Gastroesophageal sphincter (tissue), 4 donors: ENCODE measurements at regions not wholly inside any gene's neighbourhood (a gene's known extent, or its start where the extent isn't known, plus 50 kb on each side); places are given as distances from the start of the nearest gene placed in this dataset.

Experiments
- ATAC-seq: fragments of 150-250 bp; one replicate; pipeline ENCODE4 v1.9.1; 2016; ENCODE audit warnings: mild to moderate bottlenecking, moderate library complexity
- H3K27ac ChIP-seq, 4 donors: fragments of 200-600 bp; sonication (generic) in 3 of 4; 1 replicate in 3 of 4; 2 replicates in 1 of 4; pipeline ENCODE4 v1.5.1; 2016 to 2019
- H3K27me3 ChIP-seq: fragments of 200-600 bp; sonication (generic); one replicate; pipeline ENCODE4 v1.5.1; 2019
- H3K36me3 ChIP-seq, 2 donors: fragments of 200-600 bp; sonication (generic); one replicate each; pipeline ENCODE4 v1.5.1; 2019; ENCODE audit warnings: control low read depth in 1 of 2
- H3K4me1 ChIP-seq, 3 donors: fragments of 200-600 bp; sonication (generic); 1 replicate in 2 of 3; 2 replicates in 1 of 3; pipeline ENCODE4 v1.5.1; 2016 to 2019; ENCODE audit warnings: control low read depth in 2 of 3
- H3K4me3 ChIP-seq, 2 donors: fragments of 200-600 bp; sonication (generic); one replicate each; pipeline ENCODE4 v1.5.1; 2019; ENCODE audit warnings: mild to moderate bottlenecking in 1 of 2, moderate library complexity in 1 of 2
- H3K9me3 ChIP-seq, 3 donors: fragments of 200-600 bp; sonication (generic); one replicate each; pipeline ENCODE4 v1.5.1; 2017 to 2019; ENCODE audit warnings: control low read depth in 2 of 3
- EP300 ChIP-seq: sonication (generic); formaldehyde crosslinking; IDR thresholded peaks from one replicate; pipeline ENCODE4 v1.6.1; 2017; ENCODE audit warnings: antibody characterized with exemption, mild to moderate bottlenecking
- POLR2A ChIP-seq, 2 donors: fragments of 450-650 bp; IDR thresholded peaks; one replicate each; pipeline ENCODE4 v1.6.1; 2017; ENCODE audit warnings: antibody characterized with exemption in 2 of 2, mild to moderate bottlenecking in 2 of 2, moderate library complexity in 1 of 2
- POLR2AphosphoS5 ChIP-seq: sonication (generic); formaldehyde crosslinking; IDR thresholded peaks from one replicate; pipeline ENCODE4 v1.6.1; 2017; ENCODE audit warnings: antibody characterized with exemption
- WGBS, 2 donors: methylation state at CpG; one replicate each; pipeline ENCODE4 v1.1.5; 2018; ENCODE audit warnings: low coverage in 1 of 2; 5-methylcytosine and 5-hydroxymethylcytosine counted together
- TF ChIP-seq, protein P1 (sequence below), 4 experiments: fragments of 200-600 bp in 2 of 4; fragments of 450-650 bp in 2 of 4; sonication (generic) in 1 of 4; IDR thresholded peaks; one replicate each; pipeline ENCODE4 v1.5.1; 2017 to 2019; ENCODE audit warnings: antibody characterized with exemption in 4 of 4, mild to moderate bottlenecking in 2 of 4, moderate library complexity in 2 of 4

- TF ChIP-seq POLR2A (IDR thresholded peaks at IDR 0.05) (no peak), EP300 (no peak), POLR2AphosphoS5 (no peak)
- TF ChIP-seq, protein P1, sequence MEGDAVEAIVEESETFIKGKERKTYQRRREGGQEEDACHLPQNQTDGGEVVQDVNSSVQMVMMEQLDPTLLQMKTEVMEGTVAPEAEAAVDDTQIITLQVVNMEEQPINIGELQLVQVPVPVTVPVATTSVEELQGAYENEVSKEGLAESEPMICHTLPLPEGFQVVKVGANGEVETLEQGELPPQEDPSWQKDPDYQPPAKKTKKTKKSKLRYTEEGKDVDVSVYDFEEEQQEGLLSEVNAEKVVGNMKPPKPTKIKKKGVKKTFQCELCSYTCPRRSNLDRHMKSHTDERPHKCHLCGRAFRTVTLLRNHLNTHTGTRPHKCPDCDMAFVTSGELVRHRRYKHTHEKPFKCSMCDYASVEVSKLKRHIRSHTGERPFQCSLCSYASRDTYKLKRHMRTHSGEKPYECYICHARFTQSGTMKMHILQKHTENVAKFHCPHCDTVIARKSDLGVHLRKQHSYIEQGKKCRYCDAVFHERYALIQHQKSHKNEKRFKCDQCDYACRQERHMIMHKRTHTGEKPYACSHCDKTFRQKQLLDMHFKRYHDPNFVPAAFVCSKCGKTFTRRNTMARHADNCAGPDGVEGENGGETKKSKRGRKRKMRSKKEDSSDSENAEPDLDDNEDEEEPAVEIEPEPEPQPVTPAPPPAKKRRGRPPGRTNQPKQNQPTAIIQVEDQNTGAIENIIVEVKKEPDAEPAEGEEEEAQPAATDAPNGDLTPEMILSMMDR (IDR thresholded peaks at IDR 0.05): no peak
- no peak for ATAC-seq
- 33 to 50% methylated on average over 2 of the region's 2 CpGs for WGBS, 2 donors
Measured at GRCh38 chr2:13916066-13916465, 716.5 kb upstream of the LRATD1 start.

DNA sequence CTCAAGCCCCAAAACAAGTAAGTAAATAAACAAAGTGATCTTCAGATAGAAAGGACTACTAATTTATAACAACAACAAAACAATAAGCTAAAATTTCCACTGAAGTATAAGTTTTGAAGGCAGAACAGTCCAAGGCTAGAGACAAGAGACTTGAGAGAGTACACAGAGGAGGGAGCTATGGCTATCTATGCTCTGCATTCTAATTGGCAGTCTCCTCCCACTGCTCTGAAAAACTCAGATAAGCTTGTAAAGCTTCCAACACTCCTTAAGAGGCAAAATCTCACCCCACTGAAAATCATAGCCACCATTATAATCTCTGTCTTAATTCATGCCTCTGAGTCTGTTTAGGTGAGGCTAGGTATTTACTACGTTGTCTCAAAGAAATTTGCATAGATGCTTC is 714.6 kb upstream of the LRATD1 start:
- WGBS, 2 donors: 75 to 76% methylated on average over 1 of the region's 1 CpG
- H3K27ac ChIP-seq: no peak overlapping the region
- no peak for TF ChIP-seq POLR2A (IDR thresholded peaks at IDR 0.05)
- TF ChIP-seq POLR2AphosphoS5: no peak
- TF ChIP-seq, protein P1 (IDR thresholded peaks at IDR 0.05): no peak
- no peak for TF ChIP-seq EP300
- no peak overlapping the region for H3K4me3 ChIP-seq
- H3K9me3 ChIP-seq: peaks cover 0 to 8% (median 0%) of the 10 kb centered on the region in 3 donors
- no peaks in the 10 kb centered on the region for H3K4me1 ChIP-seq
- H3K36me3 ChIP-seq: no peaks in the 10 kb centered on the region
- no peak for ATAC-seq
- no peaks in the 10 kb centered on the region for H3K27me3 ChIP-seq

More at GRCh38 chr2:13916066-13916465, 716.5 kb upstream of the LRATD1 start:
- Histone ChIP-seq H3K36me3 (no peaks in the 10 kb centered on the region), H3K27ac (no peak overlapping the region), H3K4me1 (no peaks in the 10 kb centered on the region), H3K4me3 (no peak overlapping the region), H3K27me3 (no peaks in the 10 kb centered on the region), H3K9me3 (no peaks in the 10 kb centered on the region)

DNA sequence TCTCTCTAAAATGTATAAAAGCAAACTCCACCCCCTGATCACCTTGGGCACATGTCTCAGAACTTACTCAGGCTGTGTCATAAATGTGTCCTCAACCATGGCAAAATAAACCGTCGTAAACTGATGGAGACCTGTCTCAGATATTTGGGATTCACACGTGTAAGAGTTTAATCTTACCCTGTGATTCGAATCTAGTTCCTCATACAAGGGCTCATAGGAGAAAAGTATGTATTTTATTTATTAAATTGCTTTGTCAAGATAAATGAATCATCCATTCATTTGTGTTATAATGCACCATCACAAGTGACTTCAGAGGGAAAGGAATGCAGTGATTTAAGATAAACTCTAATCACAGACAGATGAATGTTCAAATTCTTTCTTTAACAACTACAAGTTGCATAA is 712.5 kb upstream of the LRATD1 start:
- Histone ChIP-seq H3K27ac (no peak overlapping the region), H3K36me3 (no peaks in the 10 kb centered on the region), H3K4me1 (no peaks in the 10 kb centered on the region), H3K4me3 (no peak overlapping the region), H3K27me3 (no peaks in the 10 kb centered on the region), H3K9me3 (peaks cover 0 to 8% (median 0%) of the 10 kb centered on the region in 3 donors)
- WGBS, 2 donors: 80 to 89% methylated on average over 4 of the region's 4 CpGs
- TF ChIP-seq, protein P1 (IDR thresholded peaks at IDR 0.05): no peak
- no peak for TF ChIP-seq POLR2AphosphoS5
- TF ChIP-seq POLR2A (IDR thresholded peaks at IDR 0.05): no peak
- no peak for TF ChIP-seq EP300
- ATAC-seq: no peak

- no peak overlapping the region for H3K4me3 ChIP-seq
- TF ChIP-seq EP300 (no peak), POLR2A (IDR thresholded peaks at IDR 0.05) (no peak), POLR2AphosphoS5 (no peak)
- TF ChIP-seq, protein P1 (IDR thresholded peaks at IDR 0.05): no peak
- peaks cover 0 to 8% (median 0%) of the 10 kb centered on the region in 3 donors for H3K9me3 ChIP-seq
- H3K4me1 ChIP-seq: no peaks in the 10 kb centered on the region
- no peak for ATAC-seq
- no peak overlapping the region for H3K27ac ChIP-seq
- WGBS, 2 donors: 73 to 74% methylated on average over 2 of the region's 2 CpGs
- no peaks in the 10 kb centered on the region for H3K27me3 ChIP-seq
- H3K36me3 ChIP-seq: no peaks in the 10 kb centered on the region
Measured at GRCh38 chr2:13921245-13921644, 711.3 kb upstream of the LRATD1 start.

GRCh38 chr2:13923823-13924222 is 708.7 kb upstream of the LRATD1 start:
- Histone ChIP-seq H3K4me3 (no peak overlapping the region), H3K27me3 (no peaks in the 10 kb centered on the region), H3K4me1 (no peaks in the 10 kb centered on the region), H3K27ac (no peak overlapping the region), H3K9me3 (peaks cover 0 to 8% (median 0%) of the 10 kb centered on the region in 3 donors), H3K36me3 (no peaks in the 10 kb centered on the region)
- ATAC-seq: no peak
- 78 to 82% methylated on average over 6 of the region's 6 CpGs for WGBS, 2 donors
- TF ChIP-seq POLR2AphosphoS5 (no peak), EP300 (no peak), POLR2A (IDR thresholded peaks at IDR 0.05) (no peak)
- TF ChIP-seq, protein P1 (IDR thresholded peaks at IDR 0.05): no peak
